Adipocyte (in vitro differentiated cells): ENCODE measurements at regions not wholly inside any gene's neighbourhood (a gene's known extent, or its start where the extent isn't known, plus 50 kb on each side); places are given as distances from the start of the nearest gene placed in this dataset.

Experiments
- DNase-seq: peaks from one replicate; pipeline ENCODE4 v3.0.0-alpha.2; 2015; ENCODE audit warnings: low read depth
- H3K27me3 ChIP-seq: replicated peaks from 2 replicates; pipeline ENCODE4 v1.7.0; 2013; ENCODE audit warnings: mild to moderate bottlenecking, low read length, moderate library complexity; ENCODE audit not compliant: control insufficient read depth, insufficient read depth
- H3K36me3 ChIP-seq: 2 replicates; pipeline ENCODE4 v1.7.0; 2013; ENCODE audit warnings: low read length, mild to moderate bottlenecking, moderate library complexity; ENCODE audit not compliant: control insufficient read depth, insufficient read depth, severe bottlenecking
- H3K4me1 ChIP-seq: 2 replicates; pipeline ENCODE4 v1.7.0; 2013; ENCODE audit warnings: mild to moderate bottlenecking, low read length, moderate library complexity; ENCODE audit not compliant: control insufficient read depth, insufficient read depth
- H3K4me3 ChIP-seq: 2 replicates; pipeline ENCODE4 v1.7.0; 2013; ENCODE audit warnings: mild to moderate bottlenecking, low read length, moderate library complexity
- H3K9ac ChIP-seq: 2 replicates; pipeline ENCODE4 v1.7.0; 2013; ENCODE audit warnings: mild to moderate bottlenecking, low read length, moderate library complexity
- H3K9me3 ChIP-seq: 2 replicates; pipeline ENCODE4 v1.7.0; 2013; ENCODE audit warnings: mild to moderate bottlenecking, low read length, moderate library complexity; ENCODE audit not compliant: control insufficient read depth

DNA sequence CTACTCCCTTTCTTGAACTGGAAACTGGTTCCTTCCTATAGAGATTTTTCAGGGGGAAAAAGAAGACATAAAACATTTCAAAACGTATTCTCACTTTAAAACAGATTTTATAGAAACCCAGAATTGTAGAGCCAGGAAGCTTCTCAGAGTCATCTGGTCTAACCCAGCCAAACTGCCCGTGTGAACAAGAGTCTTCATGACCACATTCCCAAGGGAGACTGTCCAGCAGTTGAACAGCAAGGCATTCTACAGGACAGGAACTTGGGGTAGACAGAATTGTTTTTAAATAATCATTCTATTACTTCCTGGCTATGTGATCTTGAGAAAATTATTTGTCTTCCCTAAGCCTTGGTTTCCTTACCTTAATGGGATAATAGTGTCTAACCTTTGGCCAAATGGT is 163.5 kb upstream of the IVNS1ABP start:
- Histone ChIP-seq H3K9me3 (no peaks in the 10 kb centered on the region), H3K36me3 (no peaks in the 10 kb centered on the region), H3K4me3 (no peak overlapping the region), H3K4me1 (peaks cover 24% of the 10 kb centered on the region), H3K27me3 (no peaks in the 10 kb centered on the region), H3K9ac (no peak overlapping the region)
- no peak for DNase-seq

DNA sequence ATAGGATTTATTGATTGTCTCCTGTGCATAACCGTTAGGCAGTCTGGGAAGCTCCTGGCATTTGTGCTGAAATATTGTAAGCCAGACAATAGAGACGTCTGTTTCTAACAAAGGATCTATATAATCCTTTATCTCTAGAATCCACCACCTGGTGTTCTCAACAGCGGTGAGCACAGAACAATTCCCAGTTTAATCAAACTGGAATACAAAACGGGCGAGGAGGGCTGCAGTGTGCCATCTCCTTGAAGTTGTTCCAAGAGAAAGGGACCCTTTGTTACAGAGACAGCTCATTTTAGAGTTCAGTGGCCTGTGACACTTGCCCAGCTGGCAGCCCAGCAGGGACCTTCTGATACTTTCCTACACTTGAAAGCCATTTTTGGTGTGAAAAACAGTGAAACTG is 162.8 kb upstream of the IVNS1ABP start:
- no peak overlapping the region for H3K9ac ChIP-seq
- H3K27me3 ChIP-seq: no peaks in the 10 kb centered on the region
- no peak overlapping the region for H3K4me3 ChIP-seq
- peaks cover 24% of the 10 kb centered on the region for H3K4me1 ChIP-seq
- H3K9me3 ChIP-seq: no peaks in the 10 kb centered on the region
- no peak for DNase-seq
- H3K36me3 ChIP-seq: no peaks in the 10 kb centered on the region

DNA sequence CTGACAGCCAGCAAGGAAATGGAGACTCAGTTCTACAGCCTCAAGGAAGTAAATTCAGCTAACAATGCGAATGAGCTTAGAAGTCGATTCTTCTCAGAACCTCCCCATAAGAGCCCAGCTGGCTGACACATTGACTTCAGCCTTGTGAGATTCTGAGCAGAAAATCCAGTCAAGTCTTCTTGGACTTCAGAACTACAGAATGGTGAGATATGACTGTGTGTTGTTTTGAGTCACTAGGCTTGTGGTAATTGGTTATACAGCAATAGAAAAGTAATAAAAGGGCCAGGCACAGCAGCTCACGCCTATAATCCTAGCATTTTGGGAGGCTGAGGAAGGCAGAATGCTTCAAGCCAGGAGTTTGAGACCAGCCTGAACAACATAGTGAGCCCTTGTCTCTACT is 161.8 kb upstream of the IVNS1ABP start:
- peaks cover 15% of the 10 kb centered on the region for H3K4me1 ChIP-seq
- no peaks in the 10 kb centered on the region for H3K9me3 ChIP-seq
- H3K27me3 ChIP-seq: no peaks in the 10 kb centered on the region
- no peak overlapping the region for H3K9ac ChIP-seq
- H3K4me3 ChIP-seq: no peak overlapping the region
- no peak for DNase-seq
- no peaks in the 10 kb centered on the region for H3K36me3 ChIP-seq

DNA sequence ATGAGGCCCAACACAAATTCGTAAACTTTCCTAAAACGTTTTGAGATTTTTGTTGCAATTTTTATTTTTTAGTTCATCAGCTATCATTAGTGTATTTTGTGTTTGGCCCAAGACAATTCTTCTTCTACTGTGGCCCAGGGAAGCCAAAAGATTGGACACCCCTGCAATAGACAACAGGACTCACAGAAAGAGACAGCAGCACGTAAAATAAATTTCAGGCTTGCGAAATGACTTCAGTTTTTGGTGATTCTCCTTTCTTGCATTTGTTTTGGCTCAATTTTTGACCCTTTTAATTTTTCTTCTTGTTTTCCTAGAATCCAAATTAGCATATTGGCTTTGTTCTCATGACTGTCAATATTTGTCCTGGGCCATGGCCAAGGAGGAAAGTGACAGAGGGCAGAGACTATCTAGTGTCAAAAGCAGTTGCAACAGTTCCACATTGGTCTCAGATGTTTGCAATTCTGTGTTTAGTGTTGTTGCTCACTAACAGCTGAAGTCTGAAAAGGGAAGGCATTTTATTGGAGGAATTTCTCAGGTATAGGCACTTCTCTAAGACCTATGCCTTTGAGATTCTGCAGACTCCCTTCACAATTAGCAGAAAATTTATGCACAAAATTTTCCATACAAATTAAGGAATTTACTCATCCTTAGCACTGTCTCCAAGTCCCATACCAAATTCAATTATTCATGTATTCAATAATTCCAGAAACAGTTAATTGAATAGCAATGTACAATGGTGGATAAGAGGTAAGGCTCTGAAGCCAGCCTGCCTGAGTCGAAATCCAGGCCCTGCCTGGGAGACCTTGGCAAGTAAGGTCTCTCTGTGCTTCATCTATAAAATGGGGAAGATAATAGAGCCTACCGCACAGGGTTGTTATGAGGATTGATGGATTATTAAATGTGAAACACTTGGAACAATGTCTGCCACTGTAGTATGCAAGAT is 160.9 kb upstream of the IVNS1ABP start:
- no peaks in the 10 kb centered on the region for H3K36me3 ChIP-seq
- H3K9ac ChIP-seq: no peak overlapping the region
- peaks cover 7% of the 10 kb centered on the region for H3K4me1 ChIP-seq
- H3K27me3 ChIP-seq: no peaks in the 10 kb centered on the region
- no peaks in the 10 kb centered on the region for H3K9me3 ChIP-seq
- H3K4me3 ChIP-seq: no peak overlapping the region
- no peak for DNase-seq

DNA sequence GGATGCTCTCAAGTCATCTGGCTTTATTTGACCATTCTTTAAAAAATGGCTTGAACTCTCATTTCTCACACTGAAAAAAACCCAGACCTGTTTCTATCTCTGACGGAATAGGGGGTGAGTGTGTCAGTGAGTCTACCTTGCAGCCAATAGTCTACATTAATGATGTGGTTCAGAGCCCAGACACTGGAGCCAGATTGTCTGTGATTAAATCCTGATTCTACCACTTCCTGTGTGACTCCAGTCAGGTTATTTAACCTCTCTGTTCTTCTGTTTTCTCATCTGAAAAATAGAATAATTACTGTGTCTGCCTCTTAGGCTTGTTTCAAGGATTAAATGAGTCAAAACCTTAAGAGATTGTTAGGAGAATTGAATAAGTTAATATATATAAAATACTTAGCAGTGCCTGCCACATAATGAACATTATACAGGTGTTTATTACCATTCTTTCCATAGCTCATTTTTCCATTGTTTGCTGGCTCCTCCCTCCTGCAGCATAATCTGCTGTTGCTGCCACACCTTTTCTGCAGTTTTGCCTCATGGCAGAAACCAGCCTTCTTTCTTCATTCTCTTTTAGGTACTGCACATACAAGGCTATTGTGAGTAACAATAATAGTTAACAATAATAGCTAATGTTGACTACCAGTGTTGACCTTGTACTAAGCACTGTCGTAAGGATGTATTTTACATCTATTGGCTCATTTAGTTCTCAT is 157.6 kb upstream of the IVNS1ABP start:
- Histone ChIP-seq H3K9me3 (no peaks in the 10 kb centered on the region), H3K36me3 (no peaks in the 10 kb centered on the region), H3K27me3 (no peaks in the 10 kb centered on the region), H3K4me3 (no peak overlapping the region), H3K9ac (no peak overlapping the region), H3K4me1 (peaks cover 7% of the 10 kb centered on the region)
- DNase-seq: no peak

DNA sequence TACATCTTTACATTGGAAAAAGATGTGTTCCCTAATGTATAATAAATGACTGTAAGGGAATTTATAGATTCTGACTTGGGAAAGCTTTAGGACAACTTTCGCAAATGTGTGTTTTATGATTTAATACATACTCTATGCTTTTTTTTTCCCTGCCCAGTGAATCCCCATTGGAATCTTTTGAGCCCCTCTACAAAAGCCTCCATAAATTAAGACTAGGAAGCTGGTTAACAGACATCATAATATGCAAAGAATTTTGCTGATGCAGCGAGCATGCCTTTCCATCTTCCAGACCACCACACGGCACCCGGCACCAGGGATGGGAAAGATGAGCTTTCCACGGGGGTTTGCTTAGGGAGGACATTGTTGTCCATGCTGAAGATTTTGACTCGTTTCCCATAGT is 156.1 kb upstream of the IVNS1ABP start:
- Histone ChIP-seq H3K36me3 (no peaks in the 10 kb centered on the region), H3K4me1 (peaks cover 6% of the 10 kb centered on the region), H3K27me3 (no peaks in the 10 kb centered on the region), H3K9ac (no peak overlapping the region), H3K4me3 (no peak overlapping the region), H3K9me3 (no peaks in the 10 kb centered on the region)
- DNase-seq: no peak

DNA sequence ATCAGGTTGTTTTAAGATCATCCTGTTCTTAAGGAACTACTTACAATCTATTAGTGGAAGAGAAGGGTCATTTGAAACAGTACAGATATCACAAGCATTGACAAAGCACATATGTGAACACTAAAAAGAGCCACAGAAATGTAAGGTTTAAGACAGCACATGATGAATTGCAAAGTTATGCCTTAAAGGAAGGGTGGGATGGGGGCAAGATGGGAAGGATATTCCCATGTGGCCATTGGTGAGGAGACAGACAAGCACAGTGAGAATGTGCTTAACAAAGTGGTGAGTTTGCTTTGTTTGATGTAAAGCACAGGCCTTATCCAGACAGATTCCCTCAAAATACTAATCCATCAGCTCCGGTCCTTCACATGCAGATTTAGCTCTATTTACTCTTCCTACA is 151.6 kb upstream of the IVNS1ABP start:
- no peak for DNase-seq
- Histone ChIP-seq H3K27me3 (no peaks in the 10 kb centered on the region), H3K4me3 (no peak overlapping the region)

DNA sequence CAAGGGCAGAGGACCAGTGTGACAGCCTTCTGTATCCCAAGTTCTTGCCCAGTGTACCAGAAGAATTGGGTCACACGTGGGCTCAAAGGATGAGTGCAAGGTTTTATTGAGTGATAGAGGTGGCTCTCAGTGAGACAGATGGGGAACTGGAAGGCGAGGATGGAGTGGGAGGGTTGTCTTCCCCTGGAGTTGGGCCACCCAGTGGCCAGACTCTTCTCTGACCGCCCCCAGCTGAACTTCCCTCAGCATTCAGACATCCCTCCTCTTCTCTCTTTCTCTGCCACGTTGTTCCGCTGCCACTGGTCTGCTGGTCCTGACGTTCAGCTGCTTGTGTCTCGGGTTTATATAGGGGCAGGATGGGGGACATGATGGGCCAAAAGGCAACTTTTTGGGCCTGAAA is 150.1 kb upstream of the IVNS1ABP start:
- DNase-seq: no peak
- H3K9me3 ChIP-seq: no peaks in the 10 kb centered on the region
- H3K36me3 ChIP-seq: no peaks in the 10 kb centered on the region
- no peaks in the 10 kb centered on the region for H3K27me3 ChIP-seq
- H3K9ac ChIP-seq: no peak overlapping the region
- no peak overlapping the region for H3K4me3 ChIP-seq
- no peaks in the 10 kb centered on the region for H3K4me1 ChIP-seq

More for the DNA sequence above, 151.6 kb upstream of the IVNS1ABP start:
- no peak overlapping the region for H3K9ac ChIP-seq
- H3K9me3 ChIP-seq: no peaks in the 10 kb centered on the region
- H3K36me3 ChIP-seq: no peaks in the 10 kb centered on the region
- H3K4me1 ChIP-seq: no peaks in the 10 kb centered on the region

DNA sequence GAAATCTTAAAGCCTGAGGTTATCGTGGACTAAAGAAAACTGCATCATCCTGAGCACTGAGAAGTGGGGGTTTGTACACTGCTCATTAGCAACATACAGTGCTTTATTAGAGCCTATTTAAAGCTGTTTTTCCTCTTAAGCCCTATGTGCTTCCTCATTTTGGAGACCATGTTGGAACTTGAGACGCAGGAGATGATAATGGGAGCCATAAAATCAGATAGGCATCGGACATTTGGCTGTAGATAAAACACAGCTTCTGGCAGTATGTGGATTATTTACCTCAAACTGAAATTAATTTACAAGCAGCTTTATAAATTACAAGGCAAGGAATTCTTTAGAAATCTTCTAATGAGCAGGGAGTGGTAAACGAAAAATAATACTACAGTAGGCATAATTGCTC is 147.7 kb upstream of the IVNS1ABP start:
- H3K27me3 ChIP-seq: no peaks in the 10 kb centered on the region
- H3K4me1 ChIP-seq: no peaks in the 10 kb centered on the region
- no peaks in the 10 kb centered on the region for H3K9me3 ChIP-seq
- no peak overlapping the region for H3K9ac ChIP-seq
- DNase-seq: no peak
- H3K4me3 ChIP-seq: no peak overlapping the region
- no peaks in the 10 kb centered on the region for H3K36me3 ChIP-seq

DNA sequence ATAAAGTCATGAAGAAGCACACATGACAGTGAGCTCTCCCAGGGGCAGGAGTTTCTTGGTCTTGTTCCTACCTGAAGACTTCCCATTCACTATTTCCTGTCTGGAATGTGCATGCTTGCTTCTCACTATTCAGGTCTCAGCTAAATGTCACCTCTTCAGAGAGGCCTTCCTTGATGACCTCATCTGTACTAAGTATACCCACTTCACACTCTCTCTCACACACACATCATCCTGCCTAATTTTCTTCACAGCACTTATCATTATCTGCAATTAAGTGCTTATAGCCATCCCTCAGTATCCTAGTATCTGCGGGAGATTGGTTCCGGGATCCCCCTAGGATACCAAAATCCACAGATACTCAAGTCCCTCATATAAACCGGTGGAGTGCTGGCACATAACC is 146.4 kb upstream of the IVNS1ABP start:
- H3K27me3 ChIP-seq: peaks cover 4% of the 10 kb centered on the region
- no peak for DNase-seq
- no peaks in the 10 kb centered on the region for H3K4me1 ChIP-seq
- H3K9me3 ChIP-seq: no peaks in the 10 kb centered on the region
- H3K9ac ChIP-seq: no peak overlapping the region
- H3K36me3 ChIP-seq: no peaks in the 10 kb centered on the region
- H3K4me3 ChIP-seq: no peak overlapping the region

DNA sequence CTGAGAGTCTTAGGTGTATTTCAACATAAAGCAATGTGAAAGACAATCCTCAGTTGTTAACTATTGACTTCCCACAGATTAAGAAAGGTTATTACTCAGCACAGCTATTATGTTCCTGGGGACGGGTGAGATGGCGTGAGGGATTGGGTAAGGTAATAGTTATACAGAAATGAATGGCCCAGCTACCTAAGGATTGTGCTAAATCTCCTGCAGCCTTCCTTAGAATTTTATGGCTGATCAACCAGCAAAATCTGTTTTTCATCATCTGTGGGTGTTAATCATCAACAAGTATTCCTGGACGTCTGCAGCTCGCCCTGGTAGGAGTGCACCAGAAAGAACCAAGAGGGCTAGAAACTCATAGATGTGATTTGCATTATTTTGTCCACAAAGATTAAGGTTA is 146.0 kb upstream of the IVNS1ABP start:
- Histone ChIP-seq H3K4me3 (no peak overlapping the region), H3K9me3 (no peaks in the 10 kb centered on the region), H3K36me3 (no peaks in the 10 kb centered on the region), H3K4me1 (no peaks in the 10 kb centered on the region), H3K9ac (no peak overlapping the region), H3K27me3 (peaks cover 6% of the 10 kb centered on the region)
- no peak for DNase-seq
